A673 (cell line): ENCODE measurements at regions not wholly inside any gene's neighbourhood (a gene's known extent, or its start where the extent isn't known, plus 50 kb on each side); places are given as distances from the start of the nearest gene placed in this dataset.

Source experiments
- BruUV-seq: library from RNA; stranded (reverse); fragments of 400-500 nt; replicated peaks from 2 replicates; lab custom pipeline; 2021; lab: Mats Ljungman, UMichigan
- CTCF ChIA-PET: fragments of 300-600 bp; sonication (Branson Sonifier 250); formaldehyde crosslinking; loops from one replicate; lab custom pipeline; 2022; ENCODE audit warnings: antibody characterized with exemption; lab: Charles Lee
- POLR2A ChIA-PET: fragments of 300-600 bp; sonication (Branson Sonifier 250); formaldehyde crosslinking; loops from one replicate; lab custom pipeline; 2022; ENCODE audit warnings: antibody characterized with exemption; ENCODE audit not compliant: low non-redundant PET; lab: Charles Lee
- DNase-seq: peaks from one replicate; pipeline ENCODE4 v3.0.0-alpha.2; 2015; ENCODE audit warnings: low spot score
- H3K27ac ChIP-seq: fragments of 200-600 bp; sonication (generic); 2 replicates; pipeline ENCODE4 v1.5.1; 2016; ENCODE audit warnings: mixed run types, low read depth, mild to moderate bottlenecking, mixed read lengths, antibody characterized with exemption, low read length; ENCODE audit not compliant: poor library complexity, severe bottlenecking
- H3K27me3 ChIP-seq: fragments of 200-600 bp; sonication (generic); replicated peaks from 2 replicates; pipeline ENCODE4 v1.6.1; 2017; ENCODE audit warnings: mixed run types, low read depth, mild to moderate bottlenecking, mixed read lengths, antibody characterized with exemption, low read length; ENCODE audit not compliant: insufficient read depth, poor library complexity
- H3K36me3 ChIP-seq: fragments of 200-600 bp; sonication (generic); 2 replicates; pipeline ENCODE4 v1.6.1; 2016; ENCODE audit warnings: mixed run types, mild to moderate bottlenecking, mixed read lengths, antibody characterized with exemption, low read length; ENCODE audit not compliant: insufficient read depth, poor library complexity, severe bottlenecking
- H3K4me1 ChIP-seq: fragments of 200-600 bp; sonication (generic); 2 replicates; pipeline ENCODE4 v1.6.1; 2017; ENCODE audit warnings: mixed run types, mild to moderate bottlenecking, mixed read lengths, antibody characterized with exemption, low read length; ENCODE audit not compliant: insufficient read depth, poor library complexity, severe bottlenecking
- H3K4me3 ChIP-seq: fragments of 200-600 bp; sonication (generic); 2 replicates; pipeline ENCODE4 v1.5.1; 2016; ENCODE audit warnings: low read depth, mixed run types, mild to moderate bottlenecking, mixed read lengths, low read length; ENCODE audit not compliant: poor library complexity, severe bottlenecking
- H3K9me3 ChIP-seq: fragments of 200-600 bp; sonication (generic); 2 replicates; pipeline ENCODE4 v1.6.1; 2016; ENCODE audit warnings: mixed run types, low read depth, mild to moderate bottlenecking, mixed read lengths, antibody characterized with exemption, low read length; ENCODE audit not compliant: poor library complexity, severe bottlenecking
- CTCF ChIP-seq: fragments of 300-800, 200-600 bp; sonication (generic); conservative IDR thresholded peaks from 2 replicates; pipeline ENCODE4 v1.5.1; 2017; ENCODE audit warnings: low read depth, mild to moderate bottlenecking, antibody characterized with exemption, low read length, moderate library complexity, mixed read lengths
- EZH2 ChIP-seq: fragments of 200-600 bp; sonication (generic); IDR thresholded peaks from 2 replicates; pipeline ENCODE4 v1.6.1; 2017; ENCODE audit warnings: borderline replicate concordance, low read depth, mild to moderate bottlenecking, mixed read lengths, antibody characterized with exemption, low read length; ENCODE audit not compliant: poor library complexity, severe bottlenecking
- intact Hi-C: fragments of 100-400 bp; cut with micrococcal nuclease; formaldehyde crosslinking; loops from one replicate; pipeline ENCODE4 v1.10.0; 2022; ENCODE audit not compliant: unreplicated experiment

DNA sequence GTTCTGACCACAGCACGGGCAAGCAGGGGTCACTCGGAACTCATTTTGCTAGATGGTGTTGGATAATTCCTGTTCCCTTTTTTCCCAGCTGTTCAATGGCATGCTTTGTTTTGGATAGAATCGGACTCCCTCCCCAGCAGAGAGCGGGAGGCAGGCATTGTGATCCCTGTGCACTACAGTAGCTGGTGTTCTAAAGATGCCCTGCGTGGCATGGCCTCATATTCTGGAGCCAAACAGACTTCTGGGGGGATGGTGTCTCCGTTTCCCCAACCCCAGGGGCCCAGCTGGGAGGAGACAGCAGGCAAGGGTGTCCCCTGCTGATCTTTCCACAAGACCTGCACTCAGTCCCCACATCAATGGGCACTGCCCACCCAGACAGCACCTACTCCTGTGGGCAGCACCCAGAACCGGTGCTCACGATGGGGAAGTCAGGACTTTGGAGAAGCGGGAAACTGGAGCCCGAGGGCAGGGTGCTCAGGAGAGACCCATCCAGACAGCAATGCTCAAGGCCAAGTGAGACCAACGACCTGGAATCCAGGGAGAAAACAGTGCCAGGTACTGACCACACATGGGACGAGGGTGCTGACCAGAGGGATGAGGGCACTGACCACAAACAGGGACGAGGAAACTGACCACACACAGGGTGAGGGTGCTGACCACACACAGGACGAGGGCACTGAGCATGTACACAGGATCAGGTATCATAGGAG is 934.9 kb downstream of the BRD1 start:
- Histone ChIP-seq H3K27me3 (no peaks in the 10 kb centered on the region), H3K4me3 (no peak overlapping the region), H3K9me3 (no peaks in the 10 kb centered on the region), H3K27ac (no peak overlapping the region), H3K36me3 (no peaks in the 10 kb centered on the region), H3K4me1 (no peaks in the 10 kb centered on the region)
- intact Hi-C loops, result no loop called here
- ChIA-PET POLR2A (no interaction called here), CTCF (no interaction called here)
- no peak for DNase-seq
- no peak for TF ChIP-seq CTCF
- TF ChIP-seq EZH2, result no peak
- no TSS peak for BruUV-seq

DNA sequence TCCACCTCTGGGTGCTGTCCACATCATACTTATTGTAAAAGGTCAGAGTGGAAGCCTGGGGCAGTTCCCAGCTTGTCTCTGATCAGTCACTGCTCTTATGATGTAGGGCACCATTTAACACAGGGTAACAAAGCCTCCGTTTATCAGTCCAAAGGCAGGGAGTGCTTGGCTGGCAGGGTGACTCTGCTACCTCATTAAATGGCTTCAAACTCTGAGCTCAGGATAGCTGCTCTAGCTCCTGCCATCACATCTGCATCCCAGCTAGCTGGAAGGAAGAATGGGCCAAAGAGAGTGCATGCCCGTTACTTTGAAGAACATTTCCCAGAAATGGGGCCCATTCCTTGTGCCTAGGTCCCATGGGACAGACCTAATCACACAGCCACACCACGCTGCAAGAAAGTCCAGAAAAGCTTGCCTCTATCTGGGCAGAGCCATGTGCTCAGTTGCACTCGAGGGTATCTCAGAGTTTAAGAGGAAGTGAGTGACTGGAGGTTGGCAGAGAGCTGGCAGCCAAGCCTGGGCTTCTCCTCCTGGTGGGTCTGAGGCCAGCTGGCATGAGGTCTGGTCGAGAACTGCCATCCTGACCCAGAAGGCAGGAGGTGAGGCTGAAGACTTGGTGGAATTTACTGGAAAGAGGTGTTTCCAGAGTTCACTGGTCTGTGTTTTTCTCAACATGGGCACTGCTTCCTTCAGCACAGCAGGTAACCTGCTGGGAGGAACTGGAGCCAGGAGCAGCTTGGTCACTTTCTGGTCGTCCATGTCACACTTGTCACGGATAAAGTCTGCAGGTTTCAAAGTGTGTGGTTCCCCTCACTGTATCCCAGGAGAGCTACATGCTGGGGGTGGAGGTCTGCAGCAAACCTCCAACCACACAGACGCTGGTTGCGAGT is 935.7 kb downstream of the BRD1 start:
- intact Hi-C loops, result no loop called here
- POLR2A ChIA-PET, result no interaction called here
- no peak for DNase-seq
- Histone ChIP-seq H3K4me3 (no peak overlapping the region), H3K9me3 (no peaks in the 10 kb centered on the region), H3K27me3 (no peaks in the 10 kb centered on the region), H3K27ac (no peak overlapping the region), H3K36me3 (no peaks in the 10 kb centered on the region), H3K4me1 (no peaks in the 10 kb centered on the region)
- CTCF ChIA-PET, result no interaction called here
- BruUV-seq, result no TSS peak
- no peak for TF ChIP-seq EZH2
- no peak for TF ChIP-seq CTCF

GRCh38 chr22:48890693-48891554 is 936.7 kb downstream of the BRD1 start:
- Histone ChIP-seq H3K4me3 (no peak overlapping the region), H3K27me3 (no peaks in the 10 kb centered on the region), H3K27ac (no peak overlapping the region), H3K9me3 (no peaks in the 10 kb centered on the region), H3K4me1 (no peaks in the 10 kb centered on the region), H3K36me3 (no peaks in the 10 kb centered on the region)
- no TSS peak for BruUV-seq
- ChIA-PET CTCF (no interaction called here), POLR2A (no interaction called here)
- intact Hi-C loops, result no loop called here
- no peak for DNase-seq
- no peak for TF ChIP-seq CTCF
- TF ChIP-seq EZH2, result no peak
